ENCODE measurements at regions not wholly inside any gene's neighbourhood (a gene's known extent, or its start where the extent isn't known, plus 50 kb on each side); places are given as distances from the start of the nearest gene placed in this dataset.

- no peak for DNase-seq (ENCODE audit: low read depth)
These were observed 372.8 kb upstream of the CELF2 start for GRCh38 chr10:10644676-10645385.

GRCh38 chr10:10647331-10647730, 370.3 kb upstream of the CELF2 start:
- DNase-seq (ENCODE audit: low read depth), result no peak

GRCh38 chr10:10657139-10657760, 360.4 kb upstream of the CELF2 start:
- DNase-seq (ENCODE audit: low read depth), result no peak

- no peak for DNase-seq (ENCODE audit: low read depth)
These were observed 359.4 kb upstream of the CELF2 start for GRCh38 chr10:10658172-10658785.

GRCh38 chr10:10660054-10660453, 357.6 kb upstream of the CELF2 start:
- no peak for DNase-seq (ENCODE audit: low read depth)

- DNase-seq (ENCODE audit: low read depth), result no peak
These were observed 356.5 kb upstream of the CELF2 start for GRCh38 chr10:10661176-10661575.

- DNase-seq (ENCODE audit: low read depth), result no peak
These were observed 354.8 kb upstream of the CELF2 start for GRCh38 chr10:10662716-10663408.

GRCh38 chr10:10663622-10664021, 354.1 kb upstream of the CELF2 start:
- DNase-seq (ENCODE audit: low read depth), result no peak

GRCh38 chr10:10665750-10666149, 351.9 kb upstream of the CELF2 start:
- DNase-seq (ENCODE audit: low read depth), result no peak

GRCh38 chr10:10667466-10667865, 350.2 kb upstream of the CELF2 start:
- DNase-seq (ENCODE audit: low read depth), result no peak

GRCh38 chr10:10676972-10677371, 340.7 kb upstream of the CELF2 start:
- no peak for DNase-seq (ENCODE audit: low read depth)

GRCh38 chr10:10677479-10677878, 340.2 kb upstream of the CELF2 start:
- DNase-seq (ENCODE audit: low read depth), result no peak

- DNase-seq (ENCODE audit: low read depth), result no peak
These were observed 337.2 kb upstream of the CELF2 start for GRCh38 chr10:10680496-10680895.

- DNase-seq (ENCODE audit: low read depth), result no peak
These were observed 332.7 kb upstream of the CELF2 start for GRCh38 chr10:10684972-10685371.

GRCh38 chr10:10685566-10685965, 332.1 kb upstream of the CELF2 start:
- no peak for DNase-seq (ENCODE audit: low read depth)

GRCh38 chr10:10687751-10688150, 329.9 kb upstream of the CELF2 start:
- no peak for DNase-seq (ENCODE audit: low read depth)

- no peak for DNase-seq (ENCODE audit: low read depth)
These were observed 318.2 kb upstream of the CELF2 start for GRCh38 chr10:10699427-10699826.

GRCh38 chr10:10701084-10701611, 316.5 kb upstream of the CELF2 start:
- DNase-seq (ENCODE audit: low read depth), result no peak

- DNase-seq (ENCODE audit: low read depth), result no peak
These were observed 315.5 kb upstream of the CELF2 start for GRCh38 chr10:10702211-10702610.

GRCh38 chr10:10703382-10703781, 314.3 kb upstream of the CELF2 start:
- no peak for DNase-seq (ENCODE audit: low read depth)

GRCh38 chr10:10712155-10712704, 305.4 kb upstream of the CELF2 start:
- no peak for DNase-seq (ENCODE audit: low read depth)

GRCh38 chr10:10714327-10714726, 303.3 kb upstream of the CELF2 start:
- no peak for DNase-seq (ENCODE audit: low read depth)
